PC-3 (cell line): ENCODE measurements at regions not wholly inside any gene's neighbourhood (a gene's known extent, or its start where the extent isn't known, plus 50 kb on each side); places are given as distances from the start of the nearest gene placed in this dataset.

ENCODE experiments used
- ATAC-seq: fragments of 200-7000 bp; cut with Tn5 transposase; 2 replicates; pipeline ENCODE4 v1.9.1; 2020; ENCODE audit warnings: mild to moderate bottlenecking, moderate library complexity
- BruUV-seq: library from RNA; stranded (reverse); fragments of 400-500 nt; replicated peaks from 2 replicates; lab custom pipeline; 2021; lab: Mats Ljungman, UMichigan
- CTCF ChIA-PET: fragments of 300-600 bp; sonication (Branson Sonifier 250); formaldehyde crosslinking; loops from one replicate; lab custom pipeline; 2022; ENCODE audit warnings: antibody characterized with exemption; lab: Charles Lee
- POLR2A ChIA-PET: fragments of 300-600 bp; sonication (Branson Sonifier 250); formaldehyde crosslinking; loops from one replicate; lab custom pipeline; 2022; ENCODE audit warnings: antibody characterized with exemption; ENCODE audit not compliant: unreplicated experiment; lab: Charles Lee
- DNase-seq: peaks from one replicate; pipeline ENCODE4 v3.0.0-alpha.2; 2015
- H2AFZ ChIP-seq: fragments of 300-600 bp; sonication (generic); 2 replicates; pipeline ENCODE4 v1.6.0; 2016; ENCODE audit warnings: antibody characterized with exemption, low read length
- H3F3A ChIP-seq: fragments of 300-600 bp; sonication (generic); one replicate; pipeline ENCODE4 v1.6.0; 2017; ENCODE audit warnings: antibody characterized with exemption, low read length, control low read depth, mild to moderate bottlenecking; ENCODE audit not compliant: unreplicated experiment
- H3K27ac ChIP-seq: fragments of 300-600 bp; sonication (generic); 2 replicates; pipeline ENCODE4 v1.5.1; 2016; ENCODE audit warnings: mild to moderate bottlenecking, low read length
- H3K27me3 ChIP-seq: fragments of 300-600 bp; sonication (generic); 2 replicates; pipeline ENCODE4 v1.6.1; 2016; ENCODE audit warnings: low read length, mixed read lengths
- H3K36me3 ChIP-seq: fragments of 300-600 bp; sonication (generic); 2 replicates; pipeline ENCODE4 v1.6.1; 2016; ENCODE audit warnings: low read depth, mixed run types, low read length, mixed read lengths
- H3K4me1 ChIP-seq: fragments of 300-600 bp; sonication (generic); 2 replicates; pipeline ENCODE4 v1.5.1; 2016; ENCODE audit warnings: low read length; ENCODE audit not compliant: insufficient read depth
- H3K4me2 ChIP-seq: fragments of 300-600 bp; sonication (generic); 2 replicates; pipeline ENCODE4 v1.6.0; 2016; ENCODE audit warnings: low read length
- H3K4me3 ChIP-seq: fragments of 300-600 bp; sonication (generic); 2 replicates; pipeline ENCODE4 v1.5.1; 2016; ENCODE audit warnings: mild to moderate bottlenecking, low read length, mixed read lengths
- H3K79me2 ChIP-seq: fragments of 300-600 bp; sonication (generic); 2 replicates; pipeline ENCODE4 v1.6.1; 2017; ENCODE audit warnings: low read length, mixed read lengths
- H3K9ac ChIP-seq: fragments of 300-600 bp; sonication (generic); 2 replicates; pipeline ENCODE4 v1.6.0; 2016; ENCODE audit warnings: mild to moderate bottlenecking, low read length
- H3K9me2 ChIP-seq: fragments of 300-600 bp; sonication (generic); replicated peaks from 2 replicates; pipeline ENCODE4 v1.6.1; 2016; ENCODE audit warnings: mixed run types, low read length, mixed read lengths
- H3K9me3 ChIP-seq: fragments of 300-600 bp; sonication (generic); 2 replicates; pipeline ENCODE4 v1.6.1; 2016; ENCODE audit warnings: low read length, mixed read lengths
- H4K20me1 ChIP-seq: fragments of 300-600 bp; sonication (generic); 2 replicates; pipeline ENCODE4 v1.6.1; 2016; ENCODE audit warnings: low read length, mixed read lengths
- CTCF ChIP-seq: fragments of 300-600 bp; sonication (generic); conservative IDR thresholded peaks from 2 replicates; pipeline ENCODE4 v1.5.1; 2017; ENCODE audit warnings: antibody characterized with exemption, low read depth, mild to moderate bottlenecking, low read length
- EZH2 ChIP-seq: fragments of 300-600 bp; sonication (generic); IDR thresholded peaks from one replicate; pipeline ENCODE4 v1.6.1; 2017; ENCODE audit warnings: antibody characterized with exemption, mild to moderate bottlenecking, low read length; ENCODE audit not compliant: unreplicated experiment
- EZH2phosphoT487 ChIP-seq: fragments of 300-600 bp; sonication (generic); IDR thresholded peaks from 2 replicates; pipeline ENCODE4 v1.6.1; 2018; ENCODE audit warnings: mild to moderate bottlenecking, antibody characterized with exemption, low read length, borderline replicate concordance
- intact Hi-C: fragments of 100-400 bp; cut with micrococcal nuclease; formaldehyde crosslinking; loops from 2 replicates; pipeline ENCODE4 v1.9.0; 2023

- no peak for DNase-seq
- Histone ChIP-seq H3K36me3 (no peaks in the 10 kb centered on the region), H3K79me2 (no peaks in the 10 kb centered on the region), H3K27me3 (no peaks in the 10 kb centered on the region), H3K27ac (no peak overlapping the region), H3K4me2 (no peak overlapping the region), H4K20me1 (no peaks in the 10 kb centered on the region), H3K4me1 (no peaks in the 10 kb centered on the region), H3K9me2 (no peaks in the 10 kb centered on the region), H2AFZ (no peak overlapping the region), H3F3A (no peaks in the 10 kb centered on the region), H3K4me3 (no peak overlapping the region), H3K9ac (no peak overlapping the region), H3K9me3 (no peaks in the 10 kb centered on the region)
- POLR2A ChIA-PET = no interaction called here
- BruUV-seq = no TSS peak
- CTCF ChIA-PET = no interaction called here
- TF ChIP-seq EZH2 (no peak), EZH2phosphoT487 (no peak), CTCF (no peak)
- no peak for ATAC-seq
- intact Hi-C loops = no loop called here
Measured at GRCh38 chr5:82679660-82680059, 397.5 kb downstream of the TMEM167A start.

GRCh38 chr5:82676661-82677060 lies 398.5 kb upstream of the RPS23 start:
- Histone ChIP-seq H3K79me2 (no peaks in the 10 kb centered on the region), H3K9ac (no peak overlapping the region), H3K27me3 (no peaks in the 10 kb centered on the region), H3K9me3 (no peaks in the 10 kb centered on the region), H3K9me2 (no peaks in the 10 kb centered on the region), H3K4me2 (no peak overlapping the region), H3K4me1 (no peaks in the 10 kb centered on the region), H3K4me3 (no peak overlapping the region), H2AFZ (no peak overlapping the region), H3F3A (no peaks in the 10 kb centered on the region), H3K27ac (no peak overlapping the region), H3K36me3 (no peaks in the 10 kb centered on the region), H4K20me1 (no peaks in the 10 kb centered on the region)
- no TSS peak for BruUV-seq
- DNase-seq (no peak), ATAC-seq (no peak)
- TF ChIP-seq CTCF = no peak
- TF ChIP-seq EZH2phosphoT487 = no peak
- no peak for TF ChIP-seq EZH2
- POLR2A ChIA-PET = no interaction called here
- intact Hi-C loops = no loop called here
- CTCF ChIA-PET = no interaction called here

GRCh38 chr5:82674671-82675070 lies 396.5 kb upstream of the RPS23 start:
- intact Hi-C loops = no loop called here
- H4K20me1 ChIP-seq = no peaks in the 10 kb centered on the region
- CTCF ChIA-PET = no interaction called here
- no peak overlapping the region for H3K4me2 ChIP-seq
- H2AFZ ChIP-seq = no peak overlapping the region
- H3K79me2 ChIP-seq = no peaks in the 10 kb centered on the region
- no peak overlapping the region for H3K9ac ChIP-seq
- TF ChIP-seq EZH2 (no peak), EZH2phosphoT487 (no peak), CTCF (no peak)
- no TSS peak for BruUV-seq
- DNase-seq (no peak), ATAC-seq (no peak)
- H3K4me3 ChIP-seq = no peak overlapping the region
- POLR2A ChIA-PET = no interaction called here
- H3F3A ChIP-seq = no peaks in the 10 kb centered on the region
- no peaks in the 10 kb centered on the region for H3K9me2 ChIP-seq
- H3K36me3 ChIP-seq = no peaks in the 10 kb centered on the region
- no peaks in the 10 kb centered on the region for H3K9me3 ChIP-seq
- H3K27me3 ChIP-seq = no peaks in the 10 kb centered on the region
- H3K4me1 ChIP-seq = no peaks in the 10 kb centered on the region
- no peak overlapping the region for H3K27ac ChIP-seq
